SK-N-SH treated with all-trans-retinoic acid at 6 μM for 48 hours (cell line): ENCODE measurements at regions not wholly inside any gene's neighbourhood (a gene's known extent, or its start where the extent isn't known, plus 50 kb on each side); places are given as distances from the start of the nearest gene placed in this dataset.

ENCODE experiments used
- ATAC-seq: fragments of 200-7000 bp; cut with Tn5 transposase; 3 replicates; pipeline ENCODE4 v1.9.1; 2020; ENCODE audit warnings: mild to moderate bottlenecking, moderate library complexity
- ARNTL ChIP-seq: fragments of 450-650 bp; formaldehyde crosslinking; IDR thresholded peaks from 2 replicates; pipeline ENCODE4 v1.5.0; 2020; ENCODE audit warnings: low read depth, mild to moderate bottlenecking, moderate library complexity, borderline replicate concordance
- BACH2 ChIP-seq: fragments of 250-450 bp; sonication (Bioruptor Pico); IDR thresholded peaks from 2 replicates; pipeline ENCODE4 v1.9.0; 2021; ENCODE audit warnings: mild to moderate bottlenecking, borderline replicate concordance
- CREB5 ChIP-seq: fragments of 250-450 bp; sonication (Bioruptor Pico); IDR thresholded peaks from 2 replicates; pipeline ENCODE4 v1.5.1; 2020; ENCODE audit warnings: low read depth, mild to moderate bottlenecking, moderate library complexity
- CSDC2 ChIP-seq: fragments of 250-450 bp; sonication (Bioruptor Pico); IDR thresholded peaks from 2 replicates; pipeline ENCODE4 v1.5.0; 2020; ENCODE audit warnings: mild to moderate bottlenecking, moderate library complexity
- CSRNP3 ChIP-seq: fragments of 250-450 bp; sonication (Bioruptor Pico); IDR thresholded peaks from 2 replicates; pipeline ENCODE4 v1.5.1; 2021; ENCODE audit warnings: mild to moderate bottlenecking, moderate library complexity
- ESRRG ChIP-seq: fragments of 250-450 bp; sonication (Bioruptor Pico); IDR thresholded peaks from 2 replicates; pipeline ENCODE4 v1.6.1; 2021; ENCODE audit warnings: mild to moderate bottlenecking
- GLIS3 ChIP-seq: fragments of 250-450 bp; sonication (Bioruptor Pico); IDR thresholded peaks from 2 replicates; pipeline ENCODE4 v1.5.0; 2020; ENCODE audit warnings: mild to moderate bottlenecking, moderate library complexity
- ISL1 ChIP-seq: fragments of 250-450 bp; sonication (Bioruptor Pico); IDR thresholded peaks from 2 replicates; pipeline ENCODE4 v2.1.2; 2022; ENCODE audit warnings: mild to moderate bottlenecking, moderate library complexity
- OSR1 ChIP-seq: fragments of 250-450 bp; sonication (Bioruptor Pico); IDR thresholded peaks from 2 replicates; pipeline ENCODE4 v1.8.0; 2022; ENCODE audit warnings: moderate library complexity, mild to moderate bottlenecking, inconsistent platforms
- PATZ1 ChIP-seq: fragments of 250-450 bp; sonication (Bioruptor Pico); IDR thresholded peaks from 2 replicates; pipeline ENCODE4 v1.8.0; 2020; ENCODE audit warnings: mild to moderate bottlenecking, moderate library complexity, borderline replicate concordance
- POU6F1 ChIP-seq: fragments of 250-450 bp; sonication (Bioruptor Pico); IDR thresholded peaks from 2 replicates; pipeline ENCODE4 v1.8.0; 2021; ENCODE audit warnings: low read depth, mild to moderate bottlenecking, moderate library complexity, borderline replicate concordance
- RARB ChIP-seq: fragments of 250-450 bp; sonication (Bioruptor Pico); IDR thresholded peaks from 2 replicates; pipeline ENCODE4 v1.8.0; 2021; ENCODE audit warnings: mild to moderate bottlenecking, moderate library complexity
- SNAI2 ChIP-seq: fragments of 250-450 bp; sonication (Bioruptor Pico); IDR thresholded peaks from 2 replicates; pipeline ENCODE4 v1.5.0; 2020; ENCODE audit warnings: mild to moderate bottlenecking, moderate library complexity
- TCF4 ChIP-seq: fragments of 250-450 bp; sonication (Bioruptor Pico); IDR thresholded peaks from 2 replicates; pipeline ENCODE4 v1.8.0; 2021; ENCODE audit warnings: mild to moderate bottlenecking, moderate library complexity, borderline replicate concordance
- TOX ChIP-seq: fragments of 250-450 bp; sonication (Bioruptor Pico); IDR thresholded peaks from 2 replicates; pipeline ENCODE4 v1.8.0; 2021; ENCODE audit warnings: mild to moderate bottlenecking, moderate library complexity, borderline replicate concordance
- TSHZ2 ChIP-seq: fragments of 250-450 bp; sonication (Bioruptor Pico); IDR thresholded peaks from 2 replicates; pipeline ENCODE4 v1.5.0; 2020; ENCODE audit warnings: mild to moderate bottlenecking, moderate library complexity
- ZC3H10 ChIP-seq: fragments of 250-450 bp; sonication (Bioruptor Pico); IDR thresholded peaks from 2 replicates; pipeline ENCODE4 v1.5.1; 2021; ENCODE audit warnings: mild to moderate bottlenecking, moderate library complexity
- ZFP3 ChIP-seq: fragments of 250-450 bp; sonication (Bioruptor Pico); IDR thresholded peaks from 2 replicates; pipeline ENCODE4 v1.5.0; 2020; ENCODE audit warnings: mild to moderate bottlenecking, moderate library complexity
- ZFP30 ChIP-seq: fragments of 450-650 bp; formaldehyde crosslinking; IDR thresholded peaks from 2 replicates; pipeline ENCODE4 v1.5.0; 2022; ENCODE audit warnings: mild to moderate bottlenecking, moderate library complexity
- ZNF565 ChIP-seq: fragments of 450-650 bp; formaldehyde crosslinking; conservative IDR thresholded peaks from 2 replicates; pipeline ENCODE4 v1.5.0; 2020; ENCODE audit warnings: low read depth, mild to moderate bottlenecking, moderate library complexity
- ZNF8 ChIP-seq: fragments of 450-650 bp; formaldehyde crosslinking; IDR thresholded peaks from 2 replicates; pipeline ENCODE4 v1.5.0; 2020; ENCODE audit warnings: mild to moderate bottlenecking, moderate library complexity

GRCh38 chr16:54748611-54749190 lies 182.0 kb upstream of the IRX5 start:
- TF ChIP-seq CREB5 (CRISPR knock-in tag), result no peak
- no peak for TF ChIP-seq CSRNP3
- TF ChIP-seq TCF4 (CRISPR knock-in tag), result no peak
- no peak for TF ChIP-seq ZNF8
- no peak for TF ChIP-seq BACH2
- no peak for TF ChIP-seq ZC3H10 (CRISPR knock-in tag)
- no peak for TF ChIP-seq PATZ1 (CRISPR knock-in tag)
- no peak for TF ChIP-seq SNAI2 (CRISPR knock-in tag)
- no peak for TF ChIP-seq ZFP3
- no peak for TF ChIP-seq POU6F1 (CRISPR knock-in tag)
- TF ChIP-seq TOX, result no peak
- TF ChIP-seq CSDC2 (CRISPR knock-in tag), result no peak
- no peak for TF ChIP-seq ESRRG
- TF ChIP-seq ISL1 (CRISPR knock-in tag), result no peak
- no peak for TF ChIP-seq ZNF565
- no peak for TF ChIP-seq GLIS3 (CRISPR knock-in tag)
- no peak for ATAC-seq

GRCh38 chr16:54746596-54746995 lies 184.1 kb upstream of the IRX5 start:
- ATAC-seq, result no peak
- TF ChIP-seq ZFP30, result no peak
- no peak for TF ChIP-seq OSR1 (CRISPR knock-in tag)
- no peak for TF ChIP-seq ZFP3
- TF ChIP-seq ARNTL (CRISPR knock-in tag), result no peak
- no peak for TF ChIP-seq CSRNP3
- no peak for TF ChIP-seq TCF4 (CRISPR knock-in tag)
- no peak for TF ChIP-seq ZC3H10 (CRISPR knock-in tag)
- TF ChIP-seq TSHZ2 (CRISPR knock-in tag), result no peak
- TF ChIP-seq CREB5 (CRISPR knock-in tag), result no peak
- no peak for TF ChIP-seq RARB (CRISPR knock-in tag)
- TF ChIP-seq BACH2, result no peak
- no peak for TF ChIP-seq GLIS3 (CRISPR knock-in tag)
- TF ChIP-seq ISL1 (CRISPR knock-in tag), result no peak
- TF ChIP-seq SNAI2 (CRISPR knock-in tag), result no peak
- no peak for TF ChIP-seq POU6F1 (CRISPR knock-in tag)
- no peak for TF ChIP-seq CSDC2 (CRISPR knock-in tag)
- no peak for TF ChIP-seq PATZ1 (CRISPR knock-in tag)
- no peak for TF ChIP-seq ZNF565
